Transverse colon (tissue), 4 donors: ENCODE measurements at regions not wholly inside any gene's neighbourhood (a gene's known extent, or its start where the extent isn't known, plus 50 kb on each side); places are given as distances from the start of the nearest gene placed in this dataset.

Source experiments
- POLR2AphosphoS5 ChIP-seq, 3 donors: sonication (generic); formaldehyde crosslinking; IDR thresholded peaks; one replicate each; pipeline ENCODE4 v1.6.1; 2016; ENCODE audit warnings: antibody characterized with exemption in 3 of 3
- TF ChIP-seq, protein P1 (sequence below), 5 experiments: fragments of 200-600 bp in 3 of 5; fragments of 450-650 bp in 2 of 5; sonication (generic) in 3 of 5; IDR thresholded peaks; 1 replicate in 2 of 5; 2 replicates in 3 of 5; pipeline ENCODE4 v1.5.1; 2016 to 2017; ENCODE audit warnings: antibody characterized with exemption in 5 of 5, inconsistent platforms in 3 of 5, mild to moderate bottlenecking in 2 of 5, moderate library complexity in 1 of 5

GRCh38 chr15:28783466-28783865 is 65.0 kb downstream of the GOLGA6L7 start:
- TF ChIP-seq, protein P1, sequence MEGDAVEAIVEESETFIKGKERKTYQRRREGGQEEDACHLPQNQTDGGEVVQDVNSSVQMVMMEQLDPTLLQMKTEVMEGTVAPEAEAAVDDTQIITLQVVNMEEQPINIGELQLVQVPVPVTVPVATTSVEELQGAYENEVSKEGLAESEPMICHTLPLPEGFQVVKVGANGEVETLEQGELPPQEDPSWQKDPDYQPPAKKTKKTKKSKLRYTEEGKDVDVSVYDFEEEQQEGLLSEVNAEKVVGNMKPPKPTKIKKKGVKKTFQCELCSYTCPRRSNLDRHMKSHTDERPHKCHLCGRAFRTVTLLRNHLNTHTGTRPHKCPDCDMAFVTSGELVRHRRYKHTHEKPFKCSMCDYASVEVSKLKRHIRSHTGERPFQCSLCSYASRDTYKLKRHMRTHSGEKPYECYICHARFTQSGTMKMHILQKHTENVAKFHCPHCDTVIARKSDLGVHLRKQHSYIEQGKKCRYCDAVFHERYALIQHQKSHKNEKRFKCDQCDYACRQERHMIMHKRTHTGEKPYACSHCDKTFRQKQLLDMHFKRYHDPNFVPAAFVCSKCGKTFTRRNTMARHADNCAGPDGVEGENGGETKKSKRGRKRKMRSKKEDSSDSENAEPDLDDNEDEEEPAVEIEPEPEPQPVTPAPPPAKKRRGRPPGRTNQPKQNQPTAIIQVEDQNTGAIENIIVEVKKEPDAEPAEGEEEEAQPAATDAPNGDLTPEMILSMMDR (IDR thresholded peaks at IDR 0.05) = no peak
- no peak for TF ChIP-seq POLR2AphosphoS5 (IDR thresholded peaks at IDR 0.05)
